ENCODE measurements at regions not wholly inside any gene's neighbourhood (a gene's known extent, or its start where the extent isn't known, plus 50 kb on each side); places are given as distances from the start of the nearest gene placed in this dataset.

DNA sequence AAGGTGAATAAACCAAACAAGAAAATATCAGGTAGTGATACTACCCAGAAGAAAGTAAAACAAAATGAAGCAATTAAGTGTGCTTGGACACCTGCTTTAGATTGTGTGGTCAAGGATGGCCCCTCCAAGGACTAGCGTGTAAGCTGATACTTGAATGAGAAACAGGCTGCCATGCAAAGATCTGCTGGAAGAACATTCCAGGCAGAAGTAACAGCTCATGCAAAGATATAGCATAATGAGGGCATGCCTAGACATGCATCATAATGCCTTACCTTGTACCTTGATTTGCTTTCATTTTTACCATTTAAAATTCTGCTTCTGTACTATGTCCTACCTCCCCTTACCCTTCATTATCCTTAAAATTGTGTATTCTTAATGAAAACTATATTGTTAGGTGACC lies 74.8 kb upstream of the HDAC9 start:
- DNase-seq = peak; percentile 30

DNA sequence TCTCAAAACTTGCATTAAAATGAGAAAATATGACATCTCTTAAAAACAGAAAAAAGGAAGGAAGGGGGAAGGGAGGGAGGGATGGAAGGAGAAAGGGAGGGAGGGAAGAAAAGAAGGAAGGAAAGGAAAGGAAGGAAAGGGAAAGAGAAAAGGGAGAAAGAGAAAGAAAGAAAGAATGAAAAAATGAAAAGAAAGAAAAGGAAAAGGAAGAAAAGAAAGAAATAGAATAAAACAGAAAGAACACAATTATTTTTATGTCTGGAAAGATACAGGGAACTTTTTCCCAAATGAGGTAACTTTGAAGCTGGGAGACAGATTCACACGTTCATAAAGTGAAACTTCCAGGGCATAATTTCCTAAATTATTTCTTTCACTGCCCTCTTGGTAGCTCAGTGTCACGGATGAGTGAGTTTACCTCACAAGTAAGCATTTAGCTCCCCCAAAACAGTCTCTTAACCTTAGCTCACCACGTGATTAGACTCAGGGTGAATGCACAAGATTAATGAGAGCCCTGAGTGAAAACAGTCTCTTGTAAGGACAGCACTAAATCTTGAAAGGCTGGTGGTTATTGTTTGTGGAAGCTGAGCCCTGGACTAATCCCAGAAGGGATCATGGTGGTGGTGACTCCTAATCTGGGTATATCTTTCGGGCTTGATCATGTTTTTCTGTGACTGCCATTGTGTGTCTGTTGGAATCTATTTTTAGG lies 74.1 kb upstream of the HDAC9 start:
- DNase-seq = peak; percentile 9

DNA sequence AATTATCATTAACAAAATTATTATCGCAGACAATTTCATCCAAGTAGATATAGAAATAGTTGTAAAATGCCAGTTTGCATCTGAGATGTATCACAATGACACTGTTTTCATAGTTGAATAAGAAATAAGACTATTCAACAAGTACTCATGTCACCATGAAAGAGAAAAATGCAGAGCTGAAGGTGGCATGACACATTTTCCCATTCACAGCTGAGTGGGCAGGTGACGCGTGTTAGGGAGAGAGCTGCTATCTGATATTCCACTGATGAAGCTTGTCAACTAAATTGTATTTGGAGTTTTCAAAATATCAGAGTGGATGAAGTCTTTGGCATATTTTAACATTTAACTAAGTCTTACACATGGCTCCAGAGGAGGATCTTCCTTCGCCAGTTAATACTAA lies 70.3 kb upstream of the HDAC9 start:
- no peak for DNase-seq

DNA sequence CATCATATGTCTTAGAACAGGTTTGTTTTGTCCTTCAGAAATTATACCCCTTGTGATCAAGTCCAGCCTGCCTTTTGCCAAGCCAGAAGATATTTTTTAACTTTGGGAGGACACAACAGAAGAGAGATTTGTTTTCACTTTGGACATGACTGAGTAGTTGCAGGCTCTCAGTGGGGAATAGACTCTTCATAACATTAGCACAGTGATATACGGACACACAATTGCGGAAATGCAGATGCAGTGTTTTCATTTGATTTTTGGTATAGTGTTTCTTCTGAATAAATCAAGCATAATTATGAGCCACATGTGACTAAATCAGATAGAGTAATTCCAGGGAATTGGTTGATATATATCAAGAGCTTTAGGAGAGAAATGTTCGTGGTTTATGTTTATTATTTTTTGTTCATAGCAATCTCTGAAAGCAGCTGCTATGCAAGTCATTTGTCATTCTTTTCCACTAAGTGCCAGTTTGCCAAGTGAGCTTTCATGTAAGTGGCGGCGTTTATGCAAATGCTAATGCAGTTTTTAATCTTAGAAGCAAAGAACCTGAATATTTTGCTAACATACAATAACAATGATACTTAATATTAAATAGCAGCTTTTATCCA lies 69.6 kb upstream of the HDAC9 start:
- no peak for DNase-seq

DNA sequence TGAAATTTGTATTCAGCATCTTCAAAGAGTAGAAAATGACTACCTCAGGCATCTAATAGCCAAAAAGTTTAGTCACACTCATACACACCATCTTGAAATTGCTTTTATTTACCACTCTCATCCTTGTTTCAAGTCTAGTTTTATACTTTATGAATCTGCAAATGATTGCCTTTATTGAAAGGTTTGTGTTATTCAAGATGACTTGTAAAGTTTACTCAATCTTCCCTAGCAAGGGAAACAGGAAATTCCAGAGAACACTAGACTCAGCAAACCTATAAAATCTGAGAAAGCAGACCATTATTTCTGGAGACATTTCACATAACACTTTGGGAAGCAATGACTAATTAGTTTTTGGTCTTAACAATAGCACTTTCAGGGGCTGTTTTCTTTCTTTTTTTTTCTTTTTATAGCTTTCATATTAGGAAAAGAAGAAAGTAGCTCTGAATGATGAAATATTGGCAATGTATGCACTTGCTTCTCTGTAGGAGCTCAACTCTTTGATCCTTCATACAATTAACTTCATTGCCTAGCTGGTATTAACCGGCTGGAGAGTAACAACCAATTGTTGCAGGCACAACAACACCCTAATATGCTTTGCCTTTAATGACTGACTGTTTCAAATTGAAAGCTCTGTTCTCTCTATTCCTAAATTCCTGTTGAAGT lies 68.9 kb upstream of the HDAC9 start:
- no peak for DNase-seq

DNA sequence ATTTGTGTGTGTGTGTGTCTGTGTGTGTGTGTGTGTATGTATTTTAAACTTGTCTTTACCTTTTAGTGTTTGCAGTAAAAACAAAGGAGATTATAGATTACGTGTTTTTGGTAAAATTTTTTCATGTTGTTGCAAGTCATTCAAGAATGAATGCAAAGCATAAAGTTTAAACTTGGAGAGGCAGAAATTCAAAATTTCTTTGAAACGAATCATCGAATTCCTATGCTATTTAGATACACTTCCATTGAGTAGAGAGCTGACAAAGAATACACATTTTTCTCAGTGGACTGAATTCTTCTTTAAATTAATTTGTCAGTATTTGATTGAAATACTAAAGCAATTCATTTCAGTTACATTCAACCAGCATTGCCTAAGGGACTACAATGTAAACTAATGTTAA lies 66.0 kb upstream of the HDAC9 start:
- no peak for DNase-seq

DNA sequence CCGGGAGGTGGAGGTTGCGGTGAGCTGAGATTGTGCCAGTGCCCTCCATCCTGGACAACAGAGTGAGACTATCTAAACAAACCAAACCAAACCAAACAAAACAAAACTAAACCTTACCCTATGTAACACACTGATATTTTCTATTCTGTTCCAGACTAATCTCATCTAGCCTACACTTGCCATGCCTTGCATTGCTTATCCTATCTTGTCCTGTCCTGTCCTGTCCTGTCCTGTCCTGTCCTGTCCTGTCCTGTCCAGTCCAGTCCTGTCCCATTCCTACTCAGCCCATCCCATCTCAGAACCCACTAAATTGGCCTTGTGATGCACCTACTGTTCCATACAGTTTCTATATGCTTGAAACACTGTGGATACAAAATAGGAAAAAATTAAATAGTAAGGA lies 64.7 kb upstream of the HDAC9 start:
- DNase-seq = no peak

DNA sequence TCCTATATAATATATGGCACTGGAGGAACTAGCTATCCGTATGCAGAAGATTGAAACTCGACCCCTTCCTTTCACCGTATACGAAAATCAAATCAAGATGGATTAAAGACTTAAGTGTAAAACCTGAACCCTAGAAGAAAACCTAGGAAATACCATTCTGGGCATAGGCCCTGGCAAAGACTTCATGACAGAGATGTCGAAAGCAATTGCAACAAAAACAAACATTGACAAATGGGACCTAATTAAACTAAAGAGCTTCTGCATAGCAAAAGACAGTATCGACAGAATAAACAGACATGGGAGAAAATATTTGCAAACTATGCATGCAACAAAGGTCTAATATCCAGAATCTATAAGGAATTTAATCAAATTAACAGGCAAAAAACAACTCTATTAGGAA lies 61.4 kb upstream of the HDAC9 start:
- DNase-seq = no peak

DNA sequence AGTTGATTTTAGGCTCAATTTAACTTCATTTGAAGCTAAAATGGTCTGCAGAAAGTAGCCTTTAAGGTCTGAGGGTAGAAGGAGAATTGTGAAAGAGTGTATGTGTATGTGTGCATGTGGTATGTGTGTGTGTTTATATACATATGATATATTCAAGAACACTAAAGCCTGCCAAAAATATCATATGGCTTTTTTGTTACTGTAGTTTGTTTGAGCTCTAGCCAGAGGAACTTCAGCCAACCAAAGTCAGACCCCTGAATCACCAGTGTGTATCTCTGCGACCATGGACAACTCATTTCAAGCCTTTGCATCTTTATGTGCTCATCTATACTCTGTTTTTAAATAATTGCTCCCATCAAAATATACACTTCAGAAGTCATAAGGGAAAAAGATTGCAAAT lies 58.4 kb upstream of the HDAC9 start:
- no peak for DNase-seq

DNA sequence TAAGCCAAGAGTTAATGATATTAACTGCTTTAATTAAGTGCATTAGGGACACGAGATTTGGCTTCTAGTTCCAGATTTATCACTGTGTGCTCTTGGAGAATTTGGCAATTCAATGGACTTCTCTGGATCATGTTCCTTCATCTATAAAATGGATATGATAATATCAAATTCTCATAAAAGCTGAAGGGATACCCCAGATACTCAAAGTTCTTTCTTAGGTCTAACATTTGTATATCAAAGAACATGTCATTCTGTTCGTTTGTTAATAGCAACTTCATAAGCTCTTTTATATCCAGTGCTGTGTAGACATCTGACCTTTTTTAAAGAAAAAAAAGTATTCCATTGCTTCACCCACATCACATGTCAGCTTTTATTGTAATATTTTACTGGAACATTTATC lies 54.6 kb upstream of the HDAC9 start:
- no peak for DNase-seq

DNA sequence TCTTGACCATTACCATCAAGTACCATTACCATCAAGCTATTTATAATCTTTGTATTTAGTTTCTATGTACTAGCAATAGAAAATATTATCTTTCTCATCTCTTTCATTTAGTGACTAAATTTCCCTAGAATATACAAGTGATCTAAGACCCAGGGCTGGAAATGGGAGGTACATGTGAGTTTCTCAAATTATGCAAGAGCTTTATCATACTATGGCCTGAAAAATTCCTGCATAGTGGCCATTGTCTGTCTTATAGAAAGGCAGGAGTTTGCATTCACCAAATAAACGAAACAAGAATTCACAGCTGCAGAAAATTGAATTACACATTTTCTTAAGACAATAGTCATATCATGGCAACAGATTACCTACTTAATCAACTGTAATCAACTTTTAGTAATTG lies 50.7 kb upstream of the HDAC9 start:
- no peak for DNase-seq

DNA sequence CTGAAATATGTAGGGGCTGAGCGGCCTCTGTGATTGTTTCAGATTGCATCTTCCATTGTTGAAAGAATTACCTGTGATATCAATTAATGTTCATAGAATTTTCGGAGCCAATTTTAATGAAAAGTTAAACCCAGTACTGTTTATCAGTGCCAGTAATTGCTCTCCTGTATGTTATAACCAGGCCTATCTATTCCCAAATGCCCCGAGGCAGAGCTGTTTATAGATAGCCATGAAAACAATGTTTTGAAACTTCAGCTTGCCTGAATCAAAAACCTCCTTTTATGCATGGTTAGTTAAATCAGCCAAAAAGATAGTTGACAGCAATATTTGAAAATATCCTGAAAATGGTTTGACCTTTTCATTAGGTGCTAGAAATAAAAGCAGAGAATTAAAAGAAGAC lies 50.1 kb upstream of the HDAC9 start:
- no peak for DNase-seq

Measured in NCI-H2171 (cell line).